Left ventricle myocardium inferior (tissue), 1 donor: ENCODE measurements at regions not wholly inside any gene's neighbourhood (a gene's known extent, or its start where the extent isn't known, plus 50 kb on each side); places are given as distances from the start of the nearest gene placed in this dataset.
"Not testable (repeated sequence)": the region's sequence is repeated elsewhere in the genome, so short reads cannot be mapped to it uniquely, and the experiment has no call there.

Experiments used
- DNase-seq: peaks from one replicate; pipeline ENCODE4 v3.0.0-alpha.2; 2020
- H3K27ac ChIP-seq: fragments of 200-600 bp; replicated peaks from 2 replicates; pipeline ENCODE4 v1.8.0; 2021
- H3K27me3 ChIP-seq: fragments of 200-600 bp; 2 replicates; pipeline ENCODE4 v1.8.0; 2021; ENCODE audit warnings: low read depth
- H3K36me3 ChIP-seq: fragments of 200-600 bp; 2 replicates; pipeline ENCODE4 v1.8.0; 2021
- H3K4me1 ChIP-seq: fragments of 200-600 bp; 2 replicates; pipeline ENCODE4 v1.8.0; 2021
- H3K4me3 ChIP-seq: fragments of 200-600 bp; 2 replicates; pipeline ENCODE4 v1.8.0; 2021; ENCODE audit warnings: mild to moderate bottlenecking, moderate library complexity
- H3K9me3 ChIP-seq: fragments of 200-600 bp; replicated peaks from 2 replicates; pipeline ENCODE4 v1.8.0; 2021
- CTCF ChIP-seq: fragments of 200-600 bp; IDR thresholded peaks from 2 replicates; pipeline ENCODE4 v1.8.0; 2021; ENCODE audit warnings: antibody characterized with exemption, mild to moderate bottlenecking, borderline replicate concordance
- intact Hi-C: fragments of 100-400 bp; cut with micrococcal nuclease; formaldehyde crosslinking; loops from one replicate; pipeline ENCODE4 v1.11.0; 2022
- donor health status: DM: no; HTN: yes; CAD: no; lungs with severe emphysema.

DNA sequence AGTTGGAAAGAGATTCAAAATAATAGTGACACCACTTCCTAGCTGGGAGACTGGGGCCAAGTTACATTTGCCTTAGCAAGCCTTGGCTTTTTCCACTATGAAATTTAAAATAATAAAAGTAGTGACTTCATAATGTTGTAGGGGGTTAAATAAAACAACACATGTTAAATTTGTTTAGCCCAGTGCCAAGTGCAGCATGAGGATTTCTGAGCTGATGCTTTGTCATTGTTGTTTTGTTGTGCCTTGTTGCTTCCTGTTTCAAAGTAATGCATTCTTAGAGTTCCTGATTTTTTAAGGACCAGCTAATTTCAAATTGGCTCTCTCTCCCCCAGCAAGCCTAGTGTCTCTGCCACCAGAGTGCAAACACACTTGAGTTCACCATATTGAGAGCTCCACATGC is 270.7 kb upstream of the PAPPA start:
- no peak for TF ChIP-seq CTCF
- no peaks in the 10 kb centered on the region for H3K4me1 ChIP-seq
- no peaks in the 10 kb centered on the region for H3K36me3 ChIP-seq
- no peak for DNase-seq
- no peak overlapping the region for H3K27ac ChIP-seq
- H3K9me3 ChIP-seq = no peaks in the 10 kb centered on the region
- no peak overlapping the region for H3K4me3 ChIP-seq
- H3K27me3 ChIP-seq = peaks cover 8% of the 10 kb centered on the region
- intact Hi-C loops = no loop called here

DNA sequence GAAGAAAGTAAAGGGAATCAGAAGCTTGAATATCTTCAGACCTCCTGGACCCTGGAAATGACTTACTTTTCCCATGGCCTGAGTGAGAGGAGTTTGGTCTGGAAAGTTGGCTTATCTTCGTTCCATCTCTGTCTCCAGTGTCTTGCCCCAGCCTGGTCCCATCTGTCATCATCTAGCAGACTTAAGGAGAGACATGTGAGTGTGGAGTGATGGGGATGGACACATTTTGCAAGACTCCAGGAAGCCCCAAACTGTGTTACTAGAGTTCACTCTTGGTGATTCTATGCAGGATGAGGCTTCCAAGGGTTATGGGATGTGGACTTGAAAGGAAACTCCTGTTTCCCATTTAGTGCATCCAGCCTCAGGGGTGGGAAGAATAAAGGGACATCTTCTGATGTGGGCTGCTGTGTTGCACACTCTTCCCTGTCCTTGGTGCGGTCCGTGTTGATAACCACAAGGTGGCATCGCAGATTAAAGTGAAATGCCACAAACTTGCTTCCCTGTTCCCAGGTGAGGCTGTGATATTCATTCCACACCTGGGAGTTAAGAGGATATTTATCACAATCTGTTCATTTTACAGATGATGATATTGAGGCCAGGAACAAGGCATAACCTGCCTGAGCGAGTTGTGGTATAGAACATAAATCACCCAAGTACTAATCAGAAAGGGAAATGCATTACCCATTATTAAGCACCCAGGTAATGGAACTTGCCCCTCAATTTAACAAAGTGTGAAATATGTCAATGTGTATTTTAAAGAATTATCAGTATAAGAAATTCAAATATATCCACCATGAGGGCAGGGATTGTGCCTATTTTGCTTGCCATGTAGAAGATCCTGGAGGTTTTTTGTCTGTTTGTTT is 269.9 kb upstream of the PAPPA start:
- no peaks in the 10 kb centered on the region for H3K4me1 ChIP-seq
- intact Hi-C loops = no loop called here
- H3K4me3 ChIP-seq = no peak overlapping the region
- H3K27me3 ChIP-seq = peaks cover 8% of the 10 kb centered on the region
- no peaks in the 10 kb centered on the region for H3K9me3 ChIP-seq
- DNase-seq = no peak
- peak; percentile 71 for TF ChIP-seq CTCF
- H3K27ac ChIP-seq = no peak overlapping the region
- H3K36me3 ChIP-seq = no peaks in the 10 kb centered on the region

- Histone ChIP-seq H3K27ac (no peak overlapping the region), H3K9me3 (no peaks in the 10 kb centered on the region), H3K27me3 (peaks cover under 1% of the 10 kb centered on the region), H3K4me1 (no peaks in the 10 kb centered on the region), H3K36me3 (no peaks in the 10 kb centered on the region), H3K4me3 (no peak overlapping the region)
- TF ChIP-seq CTCF = no peak
- intact Hi-C loops = no loop called here
- no peak for DNase-seq
Observed at GRCh38 chr9:115884846-115885245, 268.7 kb upstream of the PAPPA start.

- Histone ChIP-seq H3K4me1 (no peaks in the 10 kb centered on the region), H3K4me3 (no peak overlapping the region), H3K36me3 (no peaks in the 10 kb centered on the region), H3K27ac (no peak overlapping the region), H3K27me3 (no peaks in the 10 kb centered on the region), H3K9me3 (peaks cover 6% of the 10 kb centered on the region)
- no peak for DNase-seq
- no peak for TF ChIP-seq CTCF
- intact Hi-C loops = no loop called here
Observed at GRCh38 chr9:115888131-115888530, 265.5 kb upstream of the PAPPA start.

DNA sequence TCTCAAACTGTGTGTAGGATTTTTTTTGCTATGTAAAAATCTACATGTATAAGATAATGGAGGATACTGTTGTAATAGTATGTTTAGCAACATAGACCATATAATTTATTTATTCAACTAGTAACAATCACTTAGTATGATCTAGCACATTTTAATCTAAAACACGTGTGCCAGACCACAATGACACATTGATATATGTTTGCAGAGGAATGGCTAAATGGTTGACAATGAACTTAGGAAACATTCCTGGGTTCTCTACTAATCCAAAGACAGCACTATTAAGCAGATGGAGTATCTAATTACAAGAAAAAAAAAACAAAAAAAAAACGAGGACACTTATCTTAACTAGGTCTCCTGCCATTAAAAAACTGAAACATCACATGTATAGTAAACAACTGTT is 261.7 kb upstream of the PAPPA start:
- Histone ChIP-seq H3K4me3 (no peak overlapping the region), H3K4me1 (no peaks in the 10 kb centered on the region), H3K27ac (no peak overlapping the region), H3K9me3 (peaks cover 10% of the 10 kb centered on the region), H3K27me3 (no peaks in the 10 kb centered on the region), H3K36me3 (no peaks in the 10 kb centered on the region)
- no peak for DNase-seq
- intact Hi-C loops = no loop called here
- no peak for TF ChIP-seq CTCF

- H3K27me3 ChIP-seq, DNase-seq, intact Hi-C loops, H3K36me3 ChIP-seq, H3K4me1 ChIP-seq, H3K4me3 ChIP-seq, H3K27ac ChIP-seq, H3K9me3 ChIP-seq: not testable (repeated sequence)
Observed at GRCh38 chr9:115898478-115898877, 255.1 kb upstream of the PAPPA start.
